Uterus (tissue), 2 donors: ENCODE measurements at regions not wholly inside any gene's neighbourhood (a gene's known extent, or its start where the extent isn't known, plus 50 kb on each side); places are given as distances from the start of the nearest gene placed in this dataset.
"Not testable (repeated sequence)": the region's sequence is repeated elsewhere in the genome, so short reads cannot be mapped to it uniquely, and the experiment has no call there.

Experiments
- CTCF ChIP-seq, 4 experiments: fragments of 200-600 bp in 2 of 4; fragments of 450-650 bp in 2 of 4; sonication (generic) in 2 of 4; IDR thresholded peaks; one replicate each; pipeline ENCODE4 v1.5.1; 2016 to 2019; ENCODE audit warnings: antibody characterized with exemption in 4 of 4, mild to moderate bottlenecking in 2 of 4, moderate library complexity in 1 of 4
- POLR2A ChIP-seq, 2 donors: fragments of 450-650 bp; IDR thresholded peaks; one replicate each; pipeline ENCODE4 v1.6.1; 2016; ENCODE audit warnings: antibody characterized with exemption in 2 of 2, mild to moderate bottlenecking in 1 of 2, moderate library complexity in 1 of 2

GRCh38 chr3:75272237-75272636 lies 391.9 kb upstream of the FRG2C start:
- not testable (repeated sequence) for TF ChIP-seq CTCF, POLR2A (IDR thresholded peaks at IDR 0.05)
